ENCODE measurements at regions not wholly inside any gene's neighbourhood (a gene's known extent, or its start where the extent isn't known, plus 50 kb on each side); places are given as distances from the start of the nearest gene placed in this dataset.

DNA sequence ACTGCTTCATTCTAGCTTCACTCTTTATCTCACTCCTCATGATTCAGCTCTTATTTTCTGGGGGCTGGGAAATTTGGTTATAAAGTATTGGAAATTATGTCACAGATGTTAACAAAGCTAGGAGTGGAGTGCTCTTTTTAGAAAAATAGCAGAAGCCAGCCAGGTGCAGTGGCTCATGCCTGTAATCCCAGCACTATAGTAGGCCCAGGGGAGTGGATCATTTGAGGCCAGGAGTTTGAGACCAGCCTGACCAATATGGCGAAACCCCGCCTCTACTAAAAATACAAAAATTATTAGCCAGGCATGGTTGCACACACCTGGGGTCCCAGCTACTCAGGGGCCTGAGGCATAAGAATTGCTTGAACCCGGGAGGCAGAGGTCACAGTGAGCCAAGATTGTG lies 97.2 kb upstream of the GUCY1A1 start:
- TF ChIP-seq MYC (IDR thresholded peaks at IDR 0.05; ENCODE audit: low read depth, low read length) (no peak), MYC (CRISPR knock-in tag; IDR thresholded peaks at IDR 0.05; ENCODE audit: borderline replicate concordance, low read depth) (no peak), STAT5B (CRISPR knock-in tag; IDR thresholded peaks at IDR 0.05) (no peak), HNRNPH1 (optimal IDR thresholded peaks at IDR 0.05; ENCODE audit: low read depth, low read length) (no peak), SIN3A (IDR thresholded peaks at IDR 0.05; ENCODE audit: borderline replicate concordance in 2 of 2, control insufficient read depth in 1 of 2, low read depth in 2 of 2, low read length in 2 of 2) (no peak), EZH2 (IDR thresholded peaks at IDR 0.05; ENCODE audit: borderline replicate concordance, low read depth, low read length) (no peak), CEBPG (CRISPR knock-in tag; IDR thresholded peaks at IDR 0.05) (no peak), CEBPG (tag; conservative IDR thresholded peaks at IDR 0.05 in 1 of 2, IDR thresholded peaks at IDR 0.05 in 1 of 2) (no peak), MXI1 (IDR thresholded peaks at IDR 0.05; ENCODE audit: low read depth, low read length) (no peak), ZNF232 (CRISPR knock-in tag; IDR thresholded peaks at IDR 0.05) (no peak)
- TF ChIP-seq, protein P1, sequence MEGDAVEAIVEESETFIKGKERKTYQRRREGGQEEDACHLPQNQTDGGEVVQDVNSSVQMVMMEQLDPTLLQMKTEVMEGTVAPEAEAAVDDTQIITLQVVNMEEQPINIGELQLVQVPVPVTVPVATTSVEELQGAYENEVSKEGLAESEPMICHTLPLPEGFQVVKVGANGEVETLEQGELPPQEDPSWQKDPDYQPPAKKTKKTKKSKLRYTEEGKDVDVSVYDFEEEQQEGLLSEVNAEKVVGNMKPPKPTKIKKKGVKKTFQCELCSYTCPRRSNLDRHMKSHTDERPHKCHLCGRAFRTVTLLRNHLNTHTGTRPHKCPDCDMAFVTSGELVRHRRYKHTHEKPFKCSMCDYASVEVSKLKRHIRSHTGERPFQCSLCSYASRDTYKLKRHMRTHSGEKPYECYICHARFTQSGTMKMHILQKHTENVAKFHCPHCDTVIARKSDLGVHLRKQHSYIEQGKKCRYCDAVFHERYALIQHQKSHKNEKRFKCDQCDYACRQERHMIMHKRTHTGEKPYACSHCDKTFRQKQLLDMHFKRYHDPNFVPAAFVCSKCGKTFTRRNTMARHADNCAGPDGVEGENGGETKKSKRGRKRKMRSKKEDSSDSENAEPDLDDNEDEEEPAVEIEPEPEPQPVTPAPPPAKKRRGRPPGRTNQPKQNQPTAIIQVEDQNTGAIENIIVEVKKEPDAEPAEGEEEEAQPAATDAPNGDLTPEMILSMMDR (IDR thresholded peaks at IDR 0.05 in 2 of 3, conservative IDR thresholded peaks at IDR 0.05 in 1 of 3; ENCODE audit: insufficient read depth in 2 of 3, low read depth in 1 of 3, low read length in 3 of 3): no peak

All from K562 (cell line).